GM04503 (cell line): ENCODE measurements at regions not wholly inside any gene's neighbourhood (a gene's known extent, or its start where the extent isn't known, plus 50 kb on each side); places are given as distances from the start of the nearest gene placed in this dataset.

Experiments used
- DNase-seq: peaks from one replicate; pipeline ENCODE4 v3.0.0-alpha.2; 2012; ENCODE audit warnings: low read depth

- no peak for DNase-seq
Observed at GRCh38 chr3:127349501-127350171, 61.8 kb upstream of the PRR20G start.

- DNase-seq: no peak
Observed at GRCh38 chr3:127342735-127343134, 54.9 kb upstream of the PRR20G start.

GRCh38 chr3:127339928-127340861 lies 52.3 kb upstream of the PRR20G start:
- DNase-seq: no peak

- no peak for DNase-seq
Observed at GRCh38 chr3:127339016-127339415, 51.2 kb upstream of the PRR20G start.

GRCh38 chr3:127337911-127338531 lies 50.2 kb upstream of the PRR20G start:
- no peak for DNase-seq
